IPS-NIHi7 (cell line): ENCODE measurements at regions not wholly inside any gene's neighbourhood (a gene's known extent, or its start where the extent isn't known, plus 50 kb on each side); places are given as distances from the start of the nearest gene placed in this dataset.
"Not testable (repeated sequence)": the region's sequence is repeated elsewhere in the genome, so short reads cannot be mapped to it uniquely, and the experiment has no call there.

Experiments used
- DNase-seq: peaks from one replicate; pipeline ENCODE4 v3.0.0; 2012; ENCODE audit warnings: mixed read lengths; ENCODE audit errors: extremely low spot score

- no peak for DNase-seq
Measured at GRCh38 chr7:81433692-81434331, 336.0 kb downstream of the HGF start.

DNA sequence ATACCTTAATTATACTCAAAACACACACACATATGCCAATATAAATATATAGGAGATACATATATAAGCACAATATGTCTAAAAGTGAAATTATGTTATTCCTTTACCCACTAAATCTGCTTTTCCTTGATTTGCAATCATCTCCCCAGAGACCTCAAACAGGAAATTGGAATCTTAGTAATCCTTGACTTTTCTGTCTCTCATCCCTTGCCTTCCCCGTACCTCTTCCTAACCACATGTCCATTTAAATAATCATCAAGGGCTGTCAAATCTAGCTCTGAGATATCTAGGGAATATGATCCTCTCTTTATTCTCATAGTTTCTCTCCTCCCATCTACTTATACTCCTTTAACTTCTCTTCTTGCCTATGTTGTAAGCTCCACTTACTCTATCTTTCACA is 336.6 kb downstream of the HGF start:
- no peak for DNase-seq

DNA sequence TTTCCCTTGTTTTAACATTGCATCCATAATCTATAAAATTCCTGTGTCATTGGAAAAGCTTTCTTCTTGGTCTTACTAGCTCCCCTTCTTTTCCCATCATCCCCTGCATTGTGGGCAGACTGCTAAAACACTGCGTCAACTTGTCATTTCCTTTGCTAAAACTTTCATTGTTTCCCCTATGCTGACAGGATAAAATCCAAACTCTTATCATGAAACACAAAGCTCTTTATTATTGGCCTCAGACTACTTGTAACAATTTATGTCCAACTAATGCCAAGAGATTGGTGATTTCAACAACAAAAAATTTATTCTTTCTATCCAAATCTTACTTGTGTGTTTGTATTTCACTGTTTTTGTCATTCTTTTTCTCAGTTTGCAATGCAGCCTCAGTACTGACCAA is 339.1 kb downstream of the HGF start:
- DNase-seq, result no peak

DNA sequence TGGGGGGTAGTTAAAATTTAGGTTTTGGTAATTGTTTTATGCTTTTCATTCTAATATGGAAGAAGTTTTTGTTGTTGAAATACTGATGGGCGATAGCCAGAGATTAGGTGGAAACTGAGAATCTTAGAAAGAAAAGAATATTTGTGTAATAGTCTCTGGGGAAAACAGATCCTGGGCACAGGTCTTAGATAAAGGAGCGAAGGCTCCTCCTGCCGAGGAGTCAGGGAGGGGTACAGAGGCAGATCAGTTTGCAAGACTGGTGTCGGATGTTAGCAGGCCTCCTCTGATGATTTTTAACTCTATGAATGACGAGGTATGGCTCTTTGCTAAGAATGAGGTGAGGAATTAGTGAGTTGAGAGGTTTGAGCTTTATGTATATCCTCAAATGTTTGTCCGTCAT is 339.7 kb downstream of the HGF start:
- peak; percentile 21 for DNase-seq

DNA sequence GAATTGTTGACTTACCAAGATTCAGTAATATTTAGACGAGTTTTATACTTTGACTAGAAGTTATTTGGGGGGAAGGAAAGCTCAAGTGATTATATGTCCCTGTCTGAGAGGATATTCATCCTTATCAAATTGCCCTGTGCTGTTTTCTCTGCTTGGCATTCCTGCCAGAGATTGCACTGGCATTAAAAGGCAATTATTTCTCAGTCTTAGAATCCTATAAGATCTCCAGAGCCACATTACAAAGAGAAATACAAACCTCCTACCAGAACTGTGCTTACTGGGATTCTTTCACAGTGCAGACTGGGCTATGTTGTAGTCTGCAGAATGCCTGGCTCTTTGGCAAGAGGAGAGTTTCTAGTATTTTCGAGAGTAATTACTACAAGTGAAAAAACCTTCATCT is 342.4 kb downstream of the HGF start:
- DNase-seq, result no peak

DNA sequence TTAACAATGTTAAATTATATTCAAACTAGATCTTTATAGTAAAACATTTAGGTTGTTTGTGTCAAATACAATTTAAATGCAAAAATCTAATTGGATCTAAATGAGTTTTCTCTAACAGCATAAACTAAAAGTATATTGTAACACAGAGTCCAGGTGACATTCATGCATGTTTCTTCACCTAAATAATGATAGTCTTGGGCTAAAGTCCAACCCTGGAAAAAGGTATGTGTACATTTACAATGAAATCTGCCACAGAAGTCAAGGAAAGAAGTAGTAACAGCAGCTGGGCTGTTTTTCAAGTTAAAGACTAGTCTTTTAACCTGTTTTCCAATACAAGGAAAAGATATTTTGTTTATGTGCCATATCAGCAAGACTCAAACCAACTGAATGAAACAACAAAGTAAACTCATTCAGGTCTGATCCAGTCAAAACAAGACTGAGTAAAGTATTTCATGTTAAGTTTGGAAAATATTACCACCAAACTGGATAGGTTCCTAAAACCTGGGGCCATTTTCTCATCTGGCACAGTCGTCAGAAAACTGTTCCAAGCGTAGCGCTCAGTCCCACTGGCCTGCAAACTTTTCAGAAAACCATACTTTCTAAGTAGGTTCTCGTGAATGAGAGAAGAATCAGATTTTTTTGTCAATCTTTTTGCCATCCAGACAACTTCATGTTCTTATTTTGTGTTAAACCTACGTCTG is 349.2 kb downstream of the HGF start:
- DNase-seq, result no peak

- no peak for DNase-seq
Measured at GRCh38 chr7:81419731-81420130, 350.1 kb downstream of the HGF start.

- DNase-seq, result no peak
Measured at GRCh38 chr7:81416659-81417058, 353.2 kb downstream of the HGF start.

GRCh38 chr7:81415181-81415580 is 354.7 kb downstream of the HGF start:
- no peak for DNase-seq

DNA sequence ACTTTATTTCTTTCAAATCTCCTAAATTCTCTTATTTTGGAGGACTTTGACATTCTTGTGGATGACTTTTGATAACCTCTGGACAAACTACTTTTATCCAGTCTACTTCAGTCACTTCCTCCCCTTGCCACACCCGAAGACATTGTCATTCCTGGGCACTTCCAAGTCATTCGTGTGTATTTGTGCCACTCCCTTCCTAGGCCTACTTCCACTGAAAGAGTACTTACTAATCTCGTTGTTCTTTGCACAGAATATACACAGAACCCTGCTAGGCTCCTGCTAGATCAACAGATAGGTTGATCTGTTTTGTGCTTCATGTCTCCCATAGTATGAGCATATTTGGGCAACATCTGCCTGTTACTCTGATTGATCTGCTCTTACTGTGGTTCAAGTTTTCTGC is 355.4 kb downstream of the HGF start:
- DNase-seq, result no peak

DNA sequence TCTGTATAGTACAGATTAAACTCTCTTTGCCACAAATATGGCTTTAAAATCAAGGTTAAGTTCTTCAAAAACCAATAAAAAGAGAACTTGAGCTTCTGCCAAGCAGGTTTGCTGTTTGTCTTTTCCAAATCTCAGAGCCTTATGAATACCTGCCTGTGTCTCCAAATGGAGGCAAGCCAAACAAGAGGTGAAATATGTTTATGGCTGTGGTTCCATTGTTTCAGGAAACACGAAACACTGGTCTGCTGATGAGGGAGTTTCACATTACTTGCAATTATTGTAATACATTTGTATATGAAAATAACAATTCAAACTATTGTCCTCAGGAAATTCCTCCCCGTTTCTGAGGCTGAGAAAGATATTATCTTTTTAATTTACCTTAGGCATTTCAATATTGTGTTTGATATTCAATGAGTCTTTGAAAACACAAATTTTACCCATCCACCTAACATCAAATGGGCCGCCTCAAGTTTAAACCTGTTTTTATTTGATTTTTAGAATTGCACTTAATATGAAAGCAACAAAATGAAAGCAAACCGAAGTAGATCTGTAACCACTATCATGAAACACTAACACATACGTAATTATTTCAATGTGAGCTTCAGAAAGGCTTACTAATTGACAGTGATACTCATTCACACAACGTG is 359.3 kb downstream of the HGF start:
- DNase-seq, result no peak

- DNase-seq, result no peak
Measured at GRCh38 chr7:81408728-81409127, 361.1 kb downstream of the HGF start.

DNA sequence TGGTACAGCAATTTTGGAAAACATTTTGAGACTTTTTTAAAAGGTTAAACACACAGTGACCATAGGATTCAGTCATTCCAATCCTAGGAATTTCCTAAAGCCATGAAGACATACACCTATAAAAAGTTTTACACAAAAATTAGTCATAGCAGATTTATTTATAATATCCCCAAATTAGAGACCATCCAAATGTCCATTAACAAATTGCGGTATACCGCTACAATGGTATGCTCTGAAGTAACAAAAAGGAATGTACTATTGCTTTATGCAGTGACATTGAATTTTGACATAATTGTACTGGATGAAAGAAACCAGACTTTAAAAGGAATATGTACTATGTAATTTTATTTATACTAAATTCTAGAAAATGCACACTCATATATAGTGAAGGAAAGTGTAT is 362.8 kb downstream of the HGF start:
- no peak for DNase-seq

DNA sequence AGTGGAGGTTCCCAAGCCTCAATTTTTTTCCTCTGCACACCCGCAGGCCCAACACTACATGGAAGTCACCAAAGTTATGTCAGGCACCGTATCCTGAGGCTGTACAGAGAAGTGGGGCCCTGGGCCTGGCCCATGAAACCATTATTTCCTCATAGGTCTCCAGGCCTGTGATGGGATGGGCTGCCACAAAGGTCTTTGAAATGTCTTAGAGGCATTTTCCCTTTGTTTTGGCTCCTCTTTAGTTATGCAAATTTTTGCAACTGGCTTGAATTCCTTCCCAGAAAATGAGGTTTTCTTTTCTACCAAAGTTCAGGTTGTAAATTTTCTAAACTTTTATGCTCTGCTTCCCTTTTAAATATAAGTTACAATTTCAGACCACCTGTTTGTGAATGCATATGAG is 365.2 kb downstream of the HGF start:
- DNase-seq, result no peak

DNA sequence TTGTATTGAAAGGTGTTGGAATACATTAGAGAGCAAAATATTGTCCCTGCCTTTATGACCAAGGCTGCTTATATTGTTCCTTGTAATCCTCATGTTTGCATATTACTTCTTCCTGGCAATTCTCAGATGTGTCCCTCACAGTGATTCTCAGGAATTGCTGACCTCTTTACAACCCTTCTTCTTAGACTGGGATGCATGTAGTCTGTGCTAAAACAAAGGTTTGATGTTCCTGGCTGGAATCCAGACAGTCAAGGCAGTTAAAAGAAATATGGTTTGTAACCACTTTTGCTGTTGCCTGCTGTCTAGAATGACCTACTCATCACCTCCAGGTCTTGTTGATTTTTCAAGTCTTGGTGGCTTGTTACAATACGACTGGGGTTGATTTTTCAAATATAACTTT is 367.6 kb downstream of the HGF start:
- DNase-seq, result no peak

- no peak for DNase-seq
Measured at GRCh38 chr7:81399471-81399870, 370.4 kb downstream of the HGF start.

GRCh38 chr7:81394029-81394428 is 375.8 kb downstream of the HGF start:
- no peak for DNase-seq

GRCh38 chr7:81393018-81393417 is 376.8 kb downstream of the HGF start:
- no peak for DNase-seq

DNA sequence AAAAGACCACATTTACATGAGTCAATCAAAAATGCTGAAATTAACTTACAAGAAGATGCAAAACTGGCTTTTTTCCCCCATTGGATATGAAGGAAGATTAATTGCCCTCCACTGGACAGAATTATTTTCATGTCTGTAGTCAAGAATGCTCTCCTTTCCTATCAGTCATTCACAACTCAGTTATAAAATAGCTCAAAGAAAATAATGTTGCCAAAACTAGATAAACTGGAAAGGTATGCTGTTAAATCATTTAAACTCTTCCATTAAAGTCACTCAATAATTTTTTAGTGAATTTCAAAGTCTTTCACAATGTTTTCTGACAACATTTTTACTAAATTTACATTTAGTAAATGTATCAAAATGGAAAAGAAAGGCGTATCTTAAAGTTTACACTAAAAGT is 384.5 kb downstream of the HGF start:
- no peak for DNase-seq

DNA sequence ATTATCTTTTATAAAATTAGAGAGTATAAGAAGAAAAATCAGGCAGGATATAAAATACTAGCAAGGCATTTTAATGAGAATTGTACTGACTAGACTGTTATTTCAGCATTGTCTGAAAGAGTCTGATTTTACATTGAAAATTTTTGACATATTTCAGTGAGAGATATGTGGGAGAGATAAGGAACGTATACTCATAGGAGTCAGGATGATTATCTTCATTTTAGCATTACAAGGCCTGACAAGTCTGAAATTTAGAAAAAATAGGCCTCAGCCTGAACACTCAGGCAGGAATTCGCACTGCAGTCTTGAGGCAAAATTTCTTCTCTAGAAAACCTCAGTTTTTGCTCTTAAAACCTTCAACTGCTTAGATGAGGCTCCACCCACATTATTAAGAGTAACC is 386.0 kb downstream of the HGF start:
- no peak for DNase-seq

DNA sequence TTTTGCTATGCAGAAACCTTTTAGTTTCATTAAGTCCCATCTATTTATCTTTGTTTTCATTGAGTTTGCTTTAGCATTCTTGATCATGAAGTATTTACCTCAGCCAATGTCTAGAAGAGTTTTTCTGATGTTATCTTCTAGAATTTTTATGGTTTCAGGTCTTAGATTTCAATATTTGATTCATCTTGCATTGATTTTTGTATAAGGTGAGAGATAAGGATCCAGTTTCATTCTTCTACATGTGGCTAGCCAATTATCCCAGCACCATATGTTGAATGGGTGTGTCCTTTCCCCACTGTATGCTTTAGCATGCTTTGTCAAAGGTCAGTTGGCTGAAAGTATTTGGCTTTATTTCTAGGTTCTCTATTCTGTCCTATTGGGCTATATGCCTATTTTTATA is 395.2 kb downstream of the HGF start:
- not testable (repeated sequence) for DNase-seq

GRCh38 chr7:81370822-81371221 is 399.0 kb downstream of the HGF start:
- no peak for DNase-seq

DNA sequence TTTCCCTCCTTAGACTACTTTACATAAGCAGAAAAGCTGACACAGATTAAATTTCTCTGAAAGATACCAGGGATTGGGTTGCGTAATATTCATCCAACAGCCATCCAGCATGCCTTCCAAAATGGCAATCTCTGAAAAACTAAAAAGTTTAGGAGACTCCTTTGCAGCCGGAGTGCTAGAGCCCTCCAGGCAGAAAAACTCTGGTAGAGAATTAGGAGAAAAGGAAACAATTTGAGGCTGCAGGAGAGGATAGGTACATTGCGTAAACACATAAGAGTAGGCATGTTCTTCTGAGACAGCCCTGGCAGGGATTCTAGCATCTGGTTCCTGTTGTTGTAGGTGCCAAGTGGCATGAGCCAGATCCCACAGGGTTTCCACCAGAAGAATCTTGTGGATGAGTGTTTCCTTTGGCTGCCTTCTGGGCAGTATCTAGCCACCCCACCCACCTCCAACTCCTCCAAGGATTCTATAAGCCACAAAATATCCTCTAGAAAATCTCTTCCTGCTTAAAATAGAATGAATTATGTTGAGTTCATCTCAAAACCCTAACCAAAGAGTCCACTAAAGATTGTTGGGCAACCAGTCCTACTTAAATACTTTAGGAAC is 402.4 kb downstream of the HGF start:
- DNase-seq, result no peak
